HepG2 (cell line): ENCODE measurements at regions not wholly inside any gene's neighbourhood (a gene's known extent, or its start where the extent isn't known, plus 50 kb on each side); places are given as distances from the start of the nearest gene placed in this dataset.

Experiments used
- ATAC-seq: fragments of 200-7000 bp; cut with Tn5 transposase; 3 replicates; pipeline ENCODE4 v1.9.1; 2020; ENCODE audit warnings: mild to moderate bottlenecking, moderate library complexity
- BruUV-seq: library from RNA; stranded (reverse); fragments of 400-500 nt; replicated peaks from 2 replicates; lab custom pipeline; 2021; lab: Mats Ljungman, UMichigan
- CTCF ChIA-PET: fragments of 300-600 bp; formaldehyde crosslinking; extraction: SDS; loops from one replicate; lab custom pipeline; 2021; ENCODE audit warnings: low total read pairs, inconsistent platforms, low intra/inter-chr PET ratio; lab: Yijun Ruan, JAX
- POLR2A ChIA-PET: fragments of 350-600 bp; sonication (Branson Sonifier 250); formaldehyde crosslinking; loops from one replicate; lab custom pipeline; 2020; ENCODE audit warnings: antibody characterized with exemption, inconsistent platforms; lab: Yijun Ruan, JAX
- DNase-seq: peaks from one replicate; pipeline ENCODE4 v3.0.0-alpha.2; 2015; ENCODE audit warnings: low spot score
- FAIRE-seq: peaks from 3 replicates; lab custom pipeline; 2011; peaks lifted over from hg19 to GRCh38; lab: Jason Lieb, UNC
- H2AFZ ChIP-seq: one replicate; pipeline ENCODE4 v1.6.1; 2011; ENCODE audit warnings: low read length, inconsistent platforms
- H3K27ac ChIP-seq: fragments of 300-600 bp; 3 replicates; pipeline ENCODE4 v1.8.0; 2011; ENCODE audit warnings: mixed run types, mild to moderate bottlenecking, mixed read lengths, low read length, inconsistent platforms; ENCODE audit not compliant: insufficient read depth; ENCODE audit errors: extremely low read length
- H3K27me3 ChIP-seq, 2 experiments: fragments of 200-600 bp in 1 of 2; 2 replicates in 1 of 2; 3 replicates in 1 of 2; pipeline versions ENCODE4 v1.6.0 to v1.8.0; 2011; ENCODE audit warnings: low read length in 2 of 2, mild to moderate bottlenecking in 2 of 2, moderate library complexity in 2 of 2, inconsistent platforms in 1 of 2; ENCODE audit not compliant: insufficient read depth in 2 of 2, control insufficient read depth in 1 of 2
- H3K36me3 ChIP-seq, 2 experiments: fragments of 200-600 bp in 1 of 2; replicated peaks in 1 of 2; 2 replicates in 1 of 2; 3 replicates in 1 of 2; pipeline versions ENCODE4 v1.5.1 to v1.8.0; 2011; ENCODE audit warnings: low read length in 2 of 2, inconsistent platforms in 1 of 2; ENCODE audit not compliant: insufficient read depth in 2 of 2, control insufficient read depth in 1 of 2
- H3K4me1 ChIP-seq: 2 replicates; pipeline ENCODE4 v1.5.1; 2012; ENCODE audit warnings: low read length, inconsistent platforms; ENCODE audit not compliant: insufficient read depth
- H3K4me2 ChIP-seq: 2 replicates; pipeline ENCODE4 v1.6.0; 2011; ENCODE audit warnings: low read depth, low read length, inconsistent platforms
- H3K4me3 ChIP-seq, 3 experiments: fragments of 200-600 bp in 1 of 3; sonication (generic), shearing (Covaris generic) in 1 of 3; replicated peaks in 1 of 3; 2 replicates each; pipeline ENCODE4 v1.5.1; 2011 to 2016; ENCODE audit warnings: low read length in 3 of 3, inconsistent platforms in 2 of 3, low read depth in 2 of 3, mild to moderate bottlenecking in 2 of 3, control low read depth in 1 of 3, mixed read lengths in 1 of 3; ENCODE audit not compliant: insufficient read depth in 1 of 3
- H3K79me2 ChIP-seq: one replicate; pipeline ENCODE4 v1.6.1; 2011; ENCODE audit warnings: low read length, inconsistent platforms; ENCODE audit not compliant: insufficient read depth
- H3K9ac ChIP-seq: 2 replicates; pipeline ENCODE4 v1.6.0; 2011; ENCODE audit warnings: mild to moderate bottlenecking, low read depth, low read length, inconsistent platforms; ENCODE audit not compliant: insufficient read depth
- H3K9me3 ChIP-seq: 2 replicates; pipeline ENCODE4 v1.5.1; 2012; ENCODE audit warnings: mild to moderate bottlenecking, low read length
- H4K20me1 ChIP-seq: 2 replicates; pipeline ENCODE4 v1.6.0; 2011; ENCODE audit warnings: inconsistent platforms, mild to moderate bottlenecking, low read length, moderate library complexity; ENCODE audit not compliant: insufficient read depth
- EHMT2 ChIP-seq: fragments of 200-600 bp; sonication (generic); IDR thresholded peaks from 2 replicates; pipeline ENCODE4 v1.7.0; 2017; ENCODE audit warnings: antibody characterized with exemption, low read depth, low read length, borderline replicate concordance
- NFKB2 ChIP-seq: sonication (generic); formaldehyde crosslinking; IDR thresholded peaks from 2 replicates; pipeline ENCODE4 v1.4.0; 2020; ENCODE audit warnings: missing genetic modification reagents, borderline replicate concordance
- PAF1 ChIP-seq: IDR thresholded peaks from 2 replicates; pipeline ENCODE4 v1.6.1; 2016; ENCODE audit warnings: missing genetic modification reagents, missing compliant biosample characterization
- POGK ChIP-seq: sonication (generic); formaldehyde crosslinking; conservative IDR thresholded peaks from 2 replicates; pipeline ENCODE4 v1.8.0; 2022; ENCODE audit warnings: mild to moderate bottlenecking, moderate library complexity, missing genetic modification reagents
- PPARG ChIP-seq: conservative IDR thresholded peaks from 2 replicates; pipeline ENCODE4 v1.6.1; 2016; ENCODE audit warnings: missing biosample characterization, missing genetic modification reagents
- SNRNP70 ChIP-seq: fragments of 200-400 bp; formaldehyde crosslinking; IDR thresholded peaks from 2 replicates; pipeline ENCODE4 v1.6.1; 2017; ENCODE audit warnings: mild to moderate bottlenecking, low read depth, low read length, moderate library complexity
- SSRP1 ChIP-seq: IDR thresholded peaks from 2 replicates; pipeline ENCODE4 v1.6.1; 2016; ENCODE audit warnings: control low read depth
- TRIM24 ChIP-seq: sonication (generic); formaldehyde crosslinking; IDR thresholded peaks from 2 replicates; pipeline ENCODE4 v1.8.0; 2022; ENCODE audit warnings: mild to moderate bottlenecking, missing genetic modification reagents
- YEATS2 ChIP-seq: sonication (generic); formaldehyde crosslinking; IDR thresholded peaks from 2 replicates; pipeline ENCODE4 v1.4.0; 2020; ENCODE audit warnings: missing genetic modification reagents, borderline replicate concordance
- whole genome bisulfite sequencing: methylation state at CpG from one replicate; pipeline ENCODE4 v1.1.6; 2017; ENCODE audit warnings: low lambda C conversion rate; 5-methylcytosine and 5-hydroxymethylcytosine counted together
- in situ Hi-C: cut with HindIII; loops from 2 replicates; pipeline ENCODE4 v1.10.0; 2017; ENCODE audit warnings: low pct_unique_long_range_greater_than_20kb; ENCODE audit not compliant: extremely low pct_ligation_motif_present
- intact Hi-C: fragments of 100-400 bp; cut with micrococcal nuclease; formaldehyde crosslinking; loops from one replicate; pipeline ENCODE4 v1.10.0; 2022; ENCODE audit not compliant: unreplicated experiment
- TF ChIP-seq, protein P1 (sequence below): IDR thresholded peaks from 2 replicates; pipeline ENCODE4 v1.6.1; 2016; ENCODE audit warnings: mild to moderate bottlenecking, missing biosample characterization, missing genetic modification reagents
- TF ChIP-seq, protein P2 (sequence below): sonication (generic); formaldehyde crosslinking; IDR thresholded peaks from 2 replicates; pipeline ENCODE4 v1.8.0; 2022; ENCODE audit warnings: mild to moderate bottlenecking, missing genetic modification reagents

- no peak for DNase-seq
- no peaks in the 10 kb centered on the region for H3K9me3 ChIP-seq
- no peaks in the 10 kb centered on the region for H3K79me2 ChIP-seq
- intact Hi-C loops, result no loop called here
- H3K9ac ChIP-seq, result no peak overlapping the region
- TF ChIP-seq SNRNP70, result no peak
- TF ChIP-seq PAF1 (CRISPR knock-in tag), result no peak
- TF ChIP-seq NFKB2 (CRISPR knock-in tag), result no peak
- TF ChIP-seq, protein P1, sequence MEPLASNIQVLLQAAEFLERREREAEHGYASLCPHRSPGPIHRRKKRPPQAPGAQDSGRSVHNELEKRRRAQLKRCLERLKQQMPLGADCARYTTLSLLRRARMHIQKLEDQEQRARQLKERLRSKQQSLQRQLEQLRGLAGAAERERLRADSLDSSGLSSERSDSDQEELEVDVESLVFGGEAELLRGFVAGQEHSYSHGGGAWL, result no peak
- no peak for TF ChIP-seq POGK (CRISPR knock-in tag)
- no peak for TF ChIP-seq SSRP1
- no peak overlapping the region for H3K4me3 ChIP-seq
- H3K4me2 ChIP-seq, result no peak overlapping the region
- H4K20me1 ChIP-seq, result no peaks in the 10 kb centered on the region
- no peaks in the 10 kb centered on the region for H3K4me1 ChIP-seq
- no peaks in the 10 kb centered on the region for H3K36me3 ChIP-seq
- no peaks in the 10 kb centered on the region for H3K27me3 ChIP-seq
- no peak overlapping the region for H3K27ac ChIP-seq
- FAIRE-seq, result no peak
- BruUV-seq, result no TSS peak
- 9% methylated on average over 5 of the region's 5 CpGs for WGBS
- ChIA-PET CTCF (no interaction called here), POLR2A (no interaction called here)
- no peak overlapping the region for H2AFZ ChIP-seq
- ATAC-seq, result no peak
- in situ Hi-C loops, result no loop called here
These were observed 113.3 kb upstream of the MBNL1 start for GRCh38 chr3:152155246-152156020.

DNA sequence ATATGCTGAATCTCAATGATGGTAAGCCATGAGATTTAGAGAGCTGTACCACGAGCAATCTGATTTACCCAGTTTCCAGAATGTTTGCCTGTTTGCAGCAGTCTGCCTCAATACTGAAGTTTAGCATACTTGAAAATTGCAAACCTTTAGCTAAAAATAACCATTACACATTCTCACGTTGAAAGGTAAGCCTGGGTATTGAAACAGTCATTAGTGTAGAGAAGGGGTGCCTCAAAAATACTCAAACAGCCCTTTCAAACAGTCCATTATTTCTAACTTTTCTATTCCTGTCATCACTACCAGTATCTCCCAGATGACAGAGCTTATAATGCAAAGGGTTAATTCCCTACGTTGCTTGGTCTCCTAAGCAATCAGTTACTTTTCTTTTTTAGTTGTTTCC is 111.8 kb upstream of the MBNL1 start:
- BruUV-seq, result no TSS peak
- no peaks in the 10 kb centered on the region for H4K20me1 ChIP-seq
- ATAC-seq (no peak), DNase-seq (no peak), FAIRE-seq (no peak)
- H3K27ac ChIP-seq, result no peak overlapping the region
- H3K4me1 ChIP-seq, result no peaks in the 10 kb centered on the region
- no peaks in the 10 kb centered on the region for H3K9me3 ChIP-seq
- in situ Hi-C loops (no loop called here), intact Hi-C loops (no loop called here)
- ChIA-PET POLR2A (no interaction called here), CTCF (no interaction called here)
- H3K36me3 ChIP-seq, result no peaks in the 10 kb centered on the region
- no peak overlapping the region for H3K4me3 ChIP-seq
- H3K27me3 ChIP-seq, result no peaks in the 10 kb centered on the region
- no peaks in the 10 kb centered on the region for H3K79me2 ChIP-seq
- H3K4me2 ChIP-seq, result no peak overlapping the region
- TF ChIP-seq, protein P2, sequence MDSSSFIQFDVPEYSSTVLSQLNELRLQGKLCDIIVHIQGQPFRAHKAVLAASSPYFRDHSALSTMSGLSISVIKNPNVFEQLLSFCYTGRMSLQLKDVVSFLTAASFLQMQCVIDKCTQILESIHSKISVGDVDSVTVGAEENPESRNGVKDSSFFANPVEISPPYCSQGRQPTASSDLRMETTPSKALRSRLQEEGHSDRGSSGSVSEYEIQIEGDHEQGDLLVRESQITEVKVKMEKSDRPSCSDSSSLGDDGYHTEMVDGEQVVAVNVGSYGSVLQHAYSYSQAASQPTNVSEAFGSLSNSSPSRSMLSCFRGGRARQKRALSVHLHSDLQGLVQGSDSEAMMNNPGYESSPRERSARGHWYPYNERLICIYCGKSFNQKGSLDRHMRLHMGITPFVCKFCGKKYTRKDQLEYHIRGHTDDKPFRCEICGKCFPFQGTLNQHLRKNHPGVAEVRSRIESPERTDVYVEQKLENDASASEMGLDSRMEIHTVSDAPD (CRISPR knock-in tag), result no peak
- TF ChIP-seq YEATS2, result no peak
- no peak for TF ChIP-seq PPARG (CRISPR knock-in tag)
- TF ChIP-seq EHMT2, result no peak
- TF ChIP-seq TRIM24 (CRISPR knock-in tag), result no peak
- H3K9ac ChIP-seq, result no peak overlapping the region
- H2AFZ ChIP-seq, result no peak overlapping the region
- 0% methylated on average over 3 of the region's 3 CpGs for WGBS
